Vagina (tissue), 2 donors: ENCODE measurements at regions not wholly inside any gene's neighbourhood (a gene's known extent, or its start where the extent isn't known, plus 50 kb on each side); places are given as distances from the start of the nearest gene placed in this dataset.

Source experiments
- CTCF ChIP-seq, 3 experiments: fragments of 450-650 bp in 2 of 3; fragments of 200-600 bp in 1 of 3; sonication (generic) in 1 of 3; IDR thresholded peaks; one replicate each; pipeline ENCODE4 v1.5.1; 2017 to 2019; ENCODE audit warnings: antibody characterized with exemption in 3 of 3, mild to moderate bottlenecking in 2 of 3, moderate library complexity in 2 of 3
- POLR2AphosphoS5 ChIP-seq, 2 donors: sonication (generic); formaldehyde crosslinking; IDR thresholded peaks; one replicate each; pipeline ENCODE4 v1.9.0; 2017; ENCODE audit warnings: antibody characterized with exemption in 2 of 2, mild to moderate bottlenecking in 2 of 2, low read depth in 1 of 2; ENCODE audit not compliant: insufficient read depth in 1 of 2

- no peak for TF ChIP-seq CTCF (IDR thresholded peaks at IDR 0.05)
- no peak for TF ChIP-seq POLR2AphosphoS5 (IDR thresholded peaks at IDR 0.05; ENCODE audit: insufficient read depth in 1 of 2, low read depth in 1 of 2)
Observed at GRCh38 chr9:89810431-89810830, 205.6 kb downstream of the GADD45G start.
